ENCODE measurements at regions not wholly inside any gene's neighbourhood (a gene's known extent, or its start where the extent isn't known, plus 50 kb on each side); places are given as distances from the start of the nearest gene placed in this dataset.

- TF ChIP-seq POLR2A (IDR thresholded peaks at IDR 0.05; ENCODE audit: low read length), result no peak
- TF ChIP-seq GATA1 (IDR thresholded peaks at IDR 0.05; ENCODE audit: low read depth, low read length), result no peak
Measured at GRCh38 chr6:10307476-10307875, 107.4 kb downstream of the TFAP2A start.
